ENCODE measurements at regions not wholly inside any gene's neighbourhood (a gene's known extent, or its start where the extent isn't known, plus 50 kb on each side); places are given as distances from the start of the nearest gene placed in this dataset.

GRCh38 chr2:129765678-129766351 lies 213.7 kb upstream of the RAB6C start:
- no peaks in the 10 kb centered on the region for H3K36me3 Mint-ChIP-seq
- no peaks in the 10 kb centered on the region for H3K4me1 Mint-ChIP-seq
- no peak overlapping the region for H3K27ac Mint-ChIP-seq
- H3K4me3 Mint-ChIP-seq = no peak overlapping the region
- peaks cover 0 to 3% (median 0%) of the 10 kb centered on the region in 3 donors for H3K27me3 Mint-ChIP-seq (ENCODE audit: low read depth in 3 of 3)
- DNase-seq = no peak
- H3K9me3 Mint-ChIP-seq = no peaks in the 10 kb centered on the region

- Mint-ChIP-seq H3K36me3 (no peaks in the 10 kb centered on the region), H3K4me3 (no peak overlapping the region), H3K27me3 (ENCODE audit: low read depth in 3 of 3) (peaks cover 0 to 3% (median 0%) of the 10 kb centered on the region in 3 donors), H3K27ac (no peak overlapping the region), H3K9me3 (peaks cover 0 to 3% (median 0%) of the 10 kb centered on the region in 6 donors), H3K4me1 (no peaks in the 10 kb centered on the region)
- no peak for DNase-seq
Measured at GRCh38 chr2:129766374-129766993, 213.0 kb upstream of the RAB6C start.

- Mint-ChIP-seq H3K4me1 (no peaks in the 10 kb centered on the region), H3K36me3 (no peaks in the 10 kb centered on the region)
- DNase-seq = no peak
Measured at GRCh38 chr2:129767346-129768035, 212.0 kb upstream of the RAB6C start.

DNA sequence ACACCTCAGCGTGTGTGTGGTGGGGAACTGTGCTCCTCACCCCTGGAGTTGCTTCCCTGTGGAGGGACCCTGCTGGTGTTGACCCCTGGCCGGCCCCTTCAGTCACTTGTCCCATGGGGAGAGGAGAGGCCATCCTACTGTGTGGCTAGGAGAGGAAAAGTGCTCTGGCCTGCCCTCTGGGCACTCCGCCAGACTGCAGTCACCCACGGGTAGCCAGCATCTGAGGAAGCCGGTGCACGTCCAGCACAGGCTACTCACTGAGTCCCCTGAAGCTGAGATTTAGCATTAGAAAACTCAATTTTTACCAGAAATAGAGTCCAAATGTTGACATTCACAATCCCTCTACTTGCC lies 211.5 kb upstream of the RAB6C start:
- no peak overlapping the region for H3K27ac Mint-ChIP-seq
- H3K4me3 Mint-ChIP-seq = no peak overlapping the region
- no peaks in the 10 kb centered on the region for H3K4me1 Mint-ChIP-seq
- H3K27me3 Mint-ChIP-seq (ENCODE audit: low read depth in 3 of 3) = peaks cover 0 to 4% (median 0%) of the 10 kb centered on the region in 3 donors
- H3K9me3 Mint-ChIP-seq = peaks cover 0 to 3% (median 0%) of the 10 kb centered on the region in 6 donors
- no peak for DNase-seq
- no peaks in the 10 kb centered on the region for H3K36me3 Mint-ChIP-seq

More at GRCh38 chr2:129767346-129768035, 212.0 kb upstream of the RAB6C start:
- H3K4me3 Mint-ChIP-seq = no peak overlapping the region
- peaks cover 0 to 3% (median 0%) of the 10 kb centered on the region in 6 donors for H3K9me3 Mint-ChIP-seq
- peaks cover 0 to 3% (median 0%) of the 10 kb centered on the region in 3 donors for H3K27me3 Mint-ChIP-seq (ENCODE audit: low read depth in 3 of 3)
- H3K27ac Mint-ChIP-seq = no peak overlapping the region

GRCh38 chr2:129768485-129769184 lies 210.8 kb upstream of the RAB6C start:
- Mint-ChIP-seq H3K36me3 (no peaks in the 10 kb centered on the region), H3K9me3 (peaks cover 0 to 3% (median 0%) of the 10 kb centered on the region in 6 donors), H3K4me1 (no peaks in the 10 kb centered on the region), H3K4me3 (no peak overlapping the region), H3K27me3 (ENCODE audit: low read depth in 3 of 3) (peaks cover 0 to 4% (median 0%) of the 10 kb centered on the region in 3 donors), H3K27ac (no peak overlapping the region)
- DNase-seq = no peak

DNA sequence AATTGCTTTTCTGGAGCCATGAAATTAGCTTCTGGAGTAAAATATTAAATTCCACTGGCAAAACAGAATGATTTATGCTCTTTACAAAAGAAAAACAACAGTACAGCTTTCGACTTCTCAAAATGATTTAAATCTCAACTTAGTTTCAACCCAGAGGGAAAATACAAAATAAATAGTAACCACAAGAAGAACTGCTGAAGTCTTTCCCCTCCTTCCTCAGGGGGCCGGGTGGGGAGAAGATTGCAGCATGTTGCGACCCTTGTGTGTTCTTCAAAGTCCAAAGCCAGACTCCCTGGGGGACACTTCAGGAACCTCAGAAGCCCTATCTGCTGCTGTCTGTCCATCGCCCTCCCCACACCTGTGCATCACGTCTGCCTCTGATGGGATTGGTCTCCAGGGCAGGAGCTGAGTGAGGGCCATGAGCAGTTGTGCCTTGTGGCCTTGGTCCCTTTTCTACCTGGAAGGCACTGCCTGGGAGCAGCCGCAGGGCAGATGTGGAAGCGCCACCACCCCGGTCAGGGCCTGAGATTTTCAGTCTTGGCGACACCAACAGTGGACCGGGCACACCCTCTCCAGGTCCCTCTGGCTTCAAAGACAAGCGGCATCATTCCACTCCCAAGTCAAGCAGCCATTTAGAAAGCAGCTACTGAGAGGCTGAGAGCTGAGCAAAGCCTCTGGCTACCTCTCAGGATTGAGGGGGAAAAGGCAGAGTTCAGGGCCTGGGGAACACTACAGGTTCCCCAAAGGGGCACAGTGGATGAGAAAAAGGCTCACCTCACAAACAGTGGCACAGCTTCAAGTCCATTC lies 210.1 kb upstream of the RAB6C start:
- H3K4me1 Mint-ChIP-seq = no peaks in the 10 kb centered on the region
- no peaks in the 10 kb centered on the region for H3K36me3 Mint-ChIP-seq
- no peak for DNase-seq
- no peak overlapping the region for H3K4me3 Mint-ChIP-seq
- H3K27me3 Mint-ChIP-seq (ENCODE audit: low read depth in 3 of 3) = peaks cover 0 to 4% (median 0%) of the 10 kb centered on the region in 3 donors
- H3K27ac Mint-ChIP-seq = no peak overlapping the region
- peaks cover 0 to 3% (median 0%) of the 10 kb centered on the region in 6 donors for H3K9me3 Mint-ChIP-seq

DNA sequence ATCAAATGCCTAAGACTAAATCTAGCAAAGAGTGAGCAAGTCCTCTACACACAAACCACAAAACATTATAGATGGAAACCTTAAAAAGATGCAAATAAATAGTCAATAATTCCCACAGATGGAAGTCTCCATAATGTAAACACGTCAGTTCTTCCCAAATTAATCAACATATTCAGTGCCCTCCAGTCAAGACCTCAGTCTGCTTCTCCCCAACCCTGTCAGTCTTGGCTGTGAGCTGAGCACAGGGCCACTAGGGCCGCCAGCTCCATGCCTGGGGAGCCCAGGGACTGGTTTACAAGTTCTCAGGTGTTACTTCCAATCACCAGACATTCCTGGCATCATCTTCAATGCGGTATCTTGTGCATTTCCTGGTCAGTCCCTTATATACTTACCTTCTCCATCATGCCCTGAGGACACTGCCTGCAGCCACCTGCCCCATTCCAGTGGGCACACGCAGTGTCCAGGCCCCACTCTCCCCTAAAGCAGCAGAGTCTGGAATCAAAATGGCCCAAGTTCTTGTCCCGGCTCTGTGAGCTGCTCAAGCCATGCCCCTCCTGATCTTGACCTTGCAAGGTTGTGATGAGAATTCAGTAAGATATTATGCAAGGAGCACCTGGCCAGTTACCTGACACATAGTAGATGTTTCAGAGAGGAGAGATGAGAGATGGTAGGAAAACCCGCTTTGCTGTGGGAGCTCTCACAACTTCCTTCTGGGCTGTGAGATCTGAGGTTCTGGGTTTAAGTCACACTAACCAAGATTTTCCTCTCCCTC lies 207.9 kb upstream of the RAB6C start:
- Mint-ChIP-seq H3K27ac (no peak overlapping the region), H3K4me1 (no peaks in the 10 kb centered on the region), H3K4me3 (no peak overlapping the region), H3K27me3 (ENCODE audit: low read depth in 3 of 3) (peaks cover 0 to 4% (median 0%) of the 10 kb centered on the region in 3 donors), H3K9me3 (peaks cover 0 to 3% (median 0%) of the 10 kb centered on the region in 6 donors), H3K36me3 (no peaks in the 10 kb centered on the region)
- DNase-seq = no peak

DNA sequence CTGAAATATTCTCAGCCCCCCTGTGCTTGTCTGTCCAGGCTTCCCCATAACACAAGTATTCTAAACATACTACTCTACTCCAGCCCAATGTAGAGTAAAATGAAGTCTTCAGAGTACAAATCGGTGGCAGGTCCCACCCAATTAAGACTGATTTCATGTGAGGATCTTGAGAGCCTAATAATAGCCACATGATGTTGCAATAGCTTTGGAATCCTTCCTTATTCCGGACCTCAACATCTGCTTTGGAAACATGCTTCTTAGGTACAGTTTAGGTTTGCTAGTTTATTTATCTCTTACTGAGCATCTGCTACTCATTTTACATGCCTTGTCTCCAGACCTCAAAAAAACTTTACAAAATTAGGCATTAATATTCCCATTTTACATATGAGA lies 207.3 kb upstream of the RAB6C start:
- Mint-ChIP-seq H3K4me1 (no peaks in the 10 kb centered on the region), H3K36me3 (no peaks in the 10 kb centered on the region), H3K27me3 (ENCODE audit: low read depth in 3 of 3) (peaks cover 0 to 4% (median 0%) of the 10 kb centered on the region in 3 donors), H3K9me3 (peaks cover 0 to 3% (median 0%) of the 10 kb centered on the region in 6 donors), H3K4me3 (no peak overlapping the region), H3K27ac (no peak overlapping the region)
- DNase-seq = no peak

- H3K4me3 Mint-ChIP-seq = no peak overlapping the region
- H3K36me3 Mint-ChIP-seq = no peaks in the 10 kb centered on the region
- peaks cover 0 to 2% (median 0%) of the 10 kb centered on the region in 3 donors for H3K27me3 Mint-ChIP-seq (ENCODE audit: low read depth in 3 of 3)
- no peaks in the 10 kb centered on the region for H3K4me1 Mint-ChIP-seq
- DNase-seq = no peak
- H3K27ac Mint-ChIP-seq = no peak overlapping the region
- peaks cover 0 to 3% (median 0%) of the 10 kb centered on the region in 6 donors for H3K9me3 Mint-ChIP-seq
Measured at GRCh38 chr2:129775952-129776653, 203.4 kb upstream of the RAB6C start.

- no peak overlapping the region for H3K4me3 Mint-ChIP-seq
- H3K36me3 Mint-ChIP-seq = no peaks in the 10 kb centered on the region
- H3K4me1 Mint-ChIP-seq = no peaks in the 10 kb centered on the region
- H3K9me3 Mint-ChIP-seq = no peaks in the 10 kb centered on the region
- H3K27me3 Mint-ChIP-seq (ENCODE audit: low read depth in 3 of 3) = peaks cover 0 to 5% (median 4%) of the 10 kb centered on the region in 3 donors
- H3K27ac Mint-ChIP-seq = no peak overlapping the region
- DNase-seq = no peak
Measured at GRCh38 chr2:129777146-129777545, 202.3 kb upstream of the RAB6C start.

DNA sequence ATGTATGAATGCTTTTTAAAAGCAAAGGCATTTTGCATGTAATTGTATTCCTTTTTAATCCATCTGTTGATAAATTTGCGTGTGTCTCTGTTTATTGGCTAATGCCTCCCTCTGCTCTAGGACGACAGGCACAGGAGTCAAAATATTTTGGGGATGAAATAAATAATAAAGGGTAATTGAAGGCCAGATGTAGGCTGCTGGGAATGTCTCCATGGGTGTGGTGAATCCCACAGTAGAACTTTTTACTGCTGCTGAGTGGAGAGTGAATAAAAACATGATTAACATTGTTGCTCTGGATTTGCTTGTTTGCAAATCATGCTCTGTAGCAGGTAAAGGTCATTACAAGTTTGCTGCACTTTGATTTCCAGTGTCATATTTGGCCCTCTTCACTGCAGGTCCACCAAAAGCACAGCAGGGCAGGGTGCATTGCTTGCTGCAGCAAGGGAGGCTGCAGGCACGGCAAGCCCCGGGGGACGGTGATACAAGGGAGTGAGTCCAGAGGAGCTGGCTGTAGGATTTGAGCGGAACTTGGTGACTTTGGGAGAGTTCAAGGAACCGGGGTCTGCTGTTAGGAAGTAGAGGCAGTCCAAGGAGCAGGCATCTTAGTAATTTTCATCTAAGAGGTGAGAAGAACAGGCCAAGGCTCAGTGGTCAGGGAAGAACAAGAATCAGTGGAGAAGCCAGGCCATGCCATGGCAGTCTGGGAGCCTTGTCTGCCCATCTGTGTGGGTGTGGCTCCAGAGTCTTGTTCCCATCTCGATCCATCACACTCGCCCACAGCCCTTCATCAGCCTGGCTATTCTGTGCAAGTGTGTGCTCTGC lies 201.5 kb upstream of the RAB6C start:
- DNase-seq = no peak
- Mint-ChIP-seq H3K4me1 (no peaks in the 10 kb centered on the region), H3K36me3 (no peaks in the 10 kb centered on the region), H3K4me3 (no peak overlapping the region), H3K27me3 (ENCODE audit: low read depth in 3 of 3) (peaks cover 0 to 4% (median 3%) of the 10 kb centered on the region in 3 donors), H3K9me3 (no peaks in the 10 kb centered on the region), H3K27ac (no peak overlapping the region)

DNA sequence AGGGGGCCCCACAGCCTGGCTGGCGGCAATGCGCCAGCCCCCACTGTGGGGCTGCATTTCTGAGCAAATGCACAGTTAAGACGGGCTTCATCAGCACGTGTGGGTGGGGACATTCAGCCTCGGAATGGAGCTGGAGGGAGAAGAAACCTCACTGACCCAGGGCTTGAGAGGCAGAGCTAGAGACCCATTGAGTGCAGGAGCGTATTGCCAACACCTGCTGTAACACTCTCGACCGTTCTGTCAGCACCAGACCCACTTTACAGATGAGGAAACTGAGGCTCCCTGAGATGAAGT lies 200.9 kb upstream of the RAB6C start:
- H3K9me3 Mint-ChIP-seq = no peaks in the 10 kb centered on the region
- no peaks in the 10 kb centered on the region for H3K4me1 Mint-ChIP-seq
- H3K4me3 Mint-ChIP-seq = no peak overlapping the region
- H3K27ac Mint-ChIP-seq = no peak overlapping the region
- no peaks in the 10 kb centered on the region for H3K36me3 Mint-ChIP-seq
- no peak for DNase-seq
- H3K27me3 Mint-ChIP-seq (ENCODE audit: low read depth in 3 of 3) = peaks cover 0 to 4% (median 3%) of the 10 kb centered on the region in 3 donors
